ENCODE measurements at regions not wholly inside any gene's neighbourhood (a gene's known extent, or its start where the extent isn't known, plus 50 kb on each side); places are given as distances from the start of the nearest gene placed in this dataset.
"Not testable (repeated sequence)": the region's sequence is repeated elsewhere in the genome, so short reads cannot be mapped to it uniquely, and the experiment has no call there.

GRCh38 chr1:148261684-148262083 is 109.6 kb upstream of the NBPF11 start:
- not testable (repeated sequence) for DNase-seq

- DNase-seq: not testable (repeated sequence)
Observed at GRCh38 chr1:148257886-148258285, 105.8 kb upstream of the NBPF11 start.

GRCh38 chr1:148254611-148255429 is 102.7 kb upstream of the NBPF11 start:
- DNase-seq: not testable (repeated sequence)

DNA sequence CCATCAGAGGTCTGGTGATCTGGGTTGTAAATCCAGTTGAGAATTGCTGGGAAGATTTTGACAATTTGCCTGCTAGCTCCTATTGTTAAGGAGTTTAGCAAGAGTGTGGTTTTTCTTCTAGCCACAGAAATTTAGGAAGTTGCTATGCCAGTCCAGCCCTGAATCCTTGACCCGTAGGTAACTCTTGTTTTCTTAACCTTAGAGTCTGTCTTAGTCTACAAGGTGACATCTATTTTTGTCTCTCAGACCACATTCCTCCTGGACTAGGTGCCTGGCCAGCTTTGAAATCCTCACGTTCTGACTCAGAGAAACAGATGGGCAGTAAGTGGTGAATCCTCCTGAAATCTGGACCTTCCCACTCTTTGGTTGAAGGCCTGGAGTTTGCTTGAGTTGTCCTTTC is 101.7 kb upstream of the NBPF11 start:
- not testable (repeated sequence) for DNase-seq

GRCh38 chr1:148248798-148249197 is 96.7 kb upstream of the NBPF11 start:
- not testable (repeated sequence) for DNase-seq

DNA sequence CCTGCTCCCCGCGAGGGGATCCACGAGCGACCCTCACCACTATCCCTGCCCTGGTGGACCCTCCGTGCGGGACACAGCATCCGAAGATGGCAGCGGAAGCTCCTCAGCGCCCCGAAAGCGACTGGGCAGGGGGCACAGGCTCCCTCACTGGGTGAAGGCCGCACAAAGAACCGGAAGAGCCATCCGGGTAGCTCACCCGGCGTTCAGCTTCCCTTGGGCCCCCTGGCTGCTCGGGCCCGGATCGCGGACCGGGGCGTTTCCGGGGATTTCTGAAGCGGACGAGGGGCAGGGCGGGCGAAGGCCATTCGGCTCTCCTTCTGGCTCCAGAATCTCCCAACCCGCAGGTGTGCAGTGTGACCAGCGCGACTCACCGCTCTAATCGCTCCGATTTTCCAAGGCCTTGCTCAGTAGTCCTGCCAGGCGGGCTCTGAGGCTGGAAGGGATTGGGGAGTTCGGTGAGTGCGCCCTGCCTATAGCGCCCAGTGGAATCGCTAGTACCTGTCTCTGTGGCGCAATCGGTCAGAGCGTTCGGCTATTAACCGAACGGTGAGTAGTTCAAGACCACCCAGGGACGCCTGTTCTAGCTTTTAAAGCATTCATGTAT is 94.3 kb upstream of the NBPF11 start:
- not testable (repeated sequence) for DNase-seq

DNA sequence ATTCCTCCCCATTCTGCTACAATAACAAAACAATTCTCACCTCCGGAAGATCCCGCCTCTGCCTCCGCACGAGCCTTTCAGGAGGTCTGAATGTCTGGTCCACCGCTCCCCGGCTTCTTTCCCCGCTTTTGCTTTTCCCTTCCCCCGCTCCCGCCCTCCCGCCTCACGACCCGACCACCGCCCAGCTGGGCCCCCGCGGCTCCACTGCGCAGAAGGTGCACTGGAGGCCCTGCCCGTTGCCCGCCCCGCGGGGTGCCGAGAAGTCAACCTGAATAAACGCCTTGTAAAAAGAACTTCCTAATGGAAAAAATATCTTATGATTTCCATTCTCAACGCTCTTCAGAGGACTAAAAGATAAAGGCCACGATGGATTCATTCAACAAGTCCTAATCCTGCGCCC is 93.8 kb upstream of the NBPF11 start:
- not testable (repeated sequence) for DNase-seq

GRCh38 chr1:148245443-148245842 is 93.4 kb upstream of the NBPF11 start:
- DNase-seq: not testable (repeated sequence)

DNA sequence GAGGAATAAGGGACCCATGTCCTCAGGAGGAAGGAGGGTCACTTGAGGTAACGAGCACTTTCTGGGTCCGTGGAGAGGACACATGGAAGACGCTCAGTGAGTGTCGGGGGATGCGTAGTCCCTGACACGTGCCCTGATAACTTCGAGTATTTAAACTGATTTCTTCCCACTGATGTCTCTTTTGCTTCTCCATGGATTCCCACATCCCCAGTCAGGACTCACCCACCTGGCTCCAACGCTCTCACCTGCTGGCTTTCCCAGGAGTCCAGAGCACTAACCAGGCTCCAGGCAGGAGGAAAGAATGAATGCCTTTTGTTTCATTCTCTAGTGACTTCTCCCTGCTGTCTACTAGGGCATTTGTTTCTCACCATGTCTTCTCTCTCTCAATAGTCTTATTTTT is 81.2 kb upstream of the NBPF11 start:
- not testable (repeated sequence) for DNase-seq

GRCh38 chr1:148228846-148229245 is 76.8 kb upstream of the NBPF11 start:
- DNase-seq: not testable (repeated sequence)

DNA sequence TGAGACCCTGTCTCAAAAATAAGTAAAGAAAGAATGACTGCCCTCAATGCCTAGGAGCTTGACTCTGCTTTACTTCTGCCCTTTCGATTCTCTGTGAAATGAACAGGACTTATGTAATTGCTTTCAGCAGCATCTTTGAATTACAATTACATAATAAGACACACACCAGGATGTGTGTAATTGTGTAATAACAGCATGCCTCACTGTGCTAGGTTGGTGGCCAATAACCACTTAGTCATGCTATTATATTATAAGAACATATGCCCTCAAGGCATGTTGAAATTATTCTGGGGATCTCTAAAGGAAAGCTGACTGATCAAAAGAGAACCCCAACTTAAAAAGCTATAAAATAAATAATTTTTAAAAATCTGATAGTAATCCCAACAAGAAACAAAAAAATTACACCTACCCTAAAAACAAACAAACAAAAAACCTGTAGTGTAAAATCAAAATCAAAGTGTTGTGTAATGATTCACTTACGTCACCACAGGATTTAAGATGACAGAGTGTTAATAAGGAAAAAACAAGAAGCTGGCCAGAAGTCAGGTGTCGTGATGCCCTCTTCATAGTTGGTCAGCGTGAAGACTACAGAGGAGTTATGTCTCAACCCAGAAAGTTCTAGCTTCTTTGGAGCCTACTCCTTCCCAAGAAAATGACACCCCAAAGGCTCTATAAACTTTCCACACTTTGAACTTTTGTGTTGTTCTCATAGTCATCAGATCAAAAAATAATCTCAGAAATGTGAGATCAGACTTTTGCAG is 70.5 kb upstream of the NBPF11 start:
- not testable (repeated sequence) for DNase-seq

GRCh38 chr1:148221593-148221992 is 69.5 kb upstream of the NBPF11 start:
- not testable (repeated sequence) for DNase-seq

- DNase-seq: not testable (repeated sequence)
Observed at GRCh38 chr1:148219229-148219628, 67.1 kb upstream of the NBPF11 start.

- not testable (repeated sequence) for DNase-seq
Observed at GRCh38 chr1:148211191-148211590, 59.1 kb upstream of the NBPF11 start.

GRCh38 chr1:148210624-148211023 is 58.5 kb upstream of the NBPF11 start:
- DNase-seq: not testable (repeated sequence)

DNA sequence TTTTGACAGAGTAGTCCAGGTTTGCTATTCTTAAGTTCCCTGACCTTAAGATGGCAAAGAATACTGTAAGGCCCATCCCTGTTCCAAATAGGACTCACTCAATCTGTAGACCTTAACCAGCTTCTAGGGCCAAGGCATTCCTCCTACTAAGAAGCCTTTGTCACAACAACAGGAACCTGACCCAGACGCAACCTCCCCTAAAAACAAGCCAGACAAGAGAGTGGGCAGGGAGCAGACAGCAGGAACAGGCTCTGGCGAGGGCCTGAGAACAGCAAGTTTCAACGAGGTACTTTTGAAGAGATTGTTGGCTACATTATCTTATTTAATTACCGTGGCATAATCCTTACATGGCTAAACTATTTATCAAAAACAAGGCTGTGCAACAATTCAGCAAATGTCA is 58.1 kb upstream of the NBPF11 start:
- not testable (repeated sequence) for DNase-seq

DNA sequence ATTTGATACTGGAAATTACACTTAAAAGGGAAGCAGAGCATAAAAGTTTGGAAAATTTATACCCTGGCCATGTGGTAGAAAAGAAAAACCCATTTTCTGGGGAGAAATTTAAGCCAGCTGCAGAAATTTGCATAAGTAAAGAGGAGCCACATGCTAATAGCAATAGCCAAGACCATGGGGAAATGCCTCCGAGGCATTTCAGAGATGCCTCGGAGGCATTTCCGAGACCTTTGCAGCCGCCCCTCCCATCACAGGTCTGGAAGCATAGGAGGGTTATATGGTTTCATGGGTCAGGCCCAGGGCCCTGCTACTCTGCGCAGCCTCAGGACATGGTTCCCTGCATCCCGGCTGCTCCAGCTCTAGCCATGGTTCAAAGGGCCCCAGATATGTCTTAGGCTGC is 49.9 kb upstream of the NBPF11 start:
- DNase-seq: not testable (repeated sequence)

Data from kidney glomerular epithelial cell (primary cell).